HG02610 (cell line): ENCODE measurements at regions not wholly inside any gene's neighbourhood (a gene's known extent, or its start where the extent isn't known, plus 50 kb on each side); places are given as distances from the start of the nearest gene placed in this dataset.
"Not testable (repeated sequence)": the region's sequence is repeated elsewhere in the genome, so short reads cannot be mapped to it uniquely, and the experiment has no call there.

Source experiments
- ATAC-seq: cut with Tn5 transposase; IDR thresholded peaks from one replicate; pipeline ENCODE4 v1.9.1; 2021; ENCODE audit warnings: mild to moderate bottlenecking, moderate library complexity; ENCODE audit not compliant: unreplicated experiment

DNA sequence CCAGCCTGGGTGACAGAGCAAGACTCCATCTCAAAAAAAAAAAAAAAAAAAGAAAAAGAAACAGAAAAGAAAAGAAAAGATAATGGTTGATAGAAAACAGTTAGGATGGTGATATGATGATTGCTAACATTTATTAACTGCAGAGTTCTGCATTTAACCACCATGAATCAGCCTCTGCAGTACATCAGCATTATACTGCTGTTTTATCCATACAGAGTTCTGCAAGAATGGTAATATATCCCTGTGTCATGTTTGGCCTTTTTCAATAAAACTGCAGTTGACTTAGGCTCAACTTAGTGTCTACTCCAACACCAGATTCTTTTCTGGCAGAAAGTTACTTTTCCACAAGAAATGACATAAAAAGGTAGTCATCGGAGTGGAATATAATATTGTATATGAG, 62.6 kb downstream of the DUSP6 start:
- no peak for ATAC-seq

DNA sequence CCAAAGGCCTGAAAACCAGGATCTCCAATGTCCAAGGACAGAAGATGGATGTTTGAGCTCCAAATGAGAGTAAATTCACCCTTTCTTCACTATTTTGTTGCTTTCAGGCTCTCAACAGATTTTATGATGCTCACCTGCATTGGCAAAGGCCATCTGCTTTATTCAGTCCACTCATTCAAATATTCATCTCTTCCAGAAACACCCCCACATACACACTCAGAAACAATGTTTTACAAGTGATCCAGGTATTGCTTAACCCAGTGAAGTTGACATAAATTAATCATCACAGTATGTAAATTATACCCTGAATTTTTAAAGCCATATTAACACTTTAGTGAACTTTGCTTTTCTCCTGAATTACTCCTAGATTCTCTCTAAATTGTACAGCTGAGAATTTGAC, 63.3 kb downstream of the DUSP6 start:
- ATAC-seq, result no peak

DNA sequence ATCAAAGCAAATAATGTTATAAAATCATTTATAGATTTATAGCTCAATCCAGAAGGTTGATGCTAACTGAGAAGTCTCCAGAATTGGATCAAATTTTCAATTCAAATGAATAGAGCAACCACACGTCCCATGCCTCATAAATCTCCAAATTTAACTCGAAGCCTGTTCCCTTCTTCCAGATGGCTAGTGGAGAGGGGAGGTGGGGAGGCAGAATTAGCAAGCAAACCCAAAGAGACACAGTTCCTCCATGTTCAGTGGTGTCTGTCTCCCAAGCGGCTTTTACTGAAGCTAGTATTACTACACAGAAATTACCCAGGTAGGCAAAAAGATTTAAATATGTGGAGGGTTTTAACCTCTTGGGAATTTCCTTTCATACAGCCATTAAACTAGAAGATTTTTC, 65.8 kb downstream of the DUSP6 start:
- ATAC-seq, result no peak

DNA sequence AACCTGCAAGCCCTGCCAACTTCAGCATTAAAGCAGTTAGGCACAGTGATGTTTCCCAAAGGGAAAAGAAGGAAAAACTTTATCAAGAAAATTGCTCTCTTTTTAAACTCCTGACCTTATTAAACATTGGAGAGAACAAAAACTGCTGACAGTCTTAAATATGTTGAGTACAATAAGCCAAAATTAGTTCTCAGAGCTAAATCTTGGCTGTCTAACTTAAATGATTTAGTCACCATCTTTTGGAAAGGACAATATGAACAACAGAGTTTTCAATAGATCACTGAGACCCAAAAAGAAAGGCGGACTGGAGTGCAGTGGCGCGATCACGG, 70.8 kb downstream of the DUSP6 start:
- ATAC-seq, result no peak

DNA sequence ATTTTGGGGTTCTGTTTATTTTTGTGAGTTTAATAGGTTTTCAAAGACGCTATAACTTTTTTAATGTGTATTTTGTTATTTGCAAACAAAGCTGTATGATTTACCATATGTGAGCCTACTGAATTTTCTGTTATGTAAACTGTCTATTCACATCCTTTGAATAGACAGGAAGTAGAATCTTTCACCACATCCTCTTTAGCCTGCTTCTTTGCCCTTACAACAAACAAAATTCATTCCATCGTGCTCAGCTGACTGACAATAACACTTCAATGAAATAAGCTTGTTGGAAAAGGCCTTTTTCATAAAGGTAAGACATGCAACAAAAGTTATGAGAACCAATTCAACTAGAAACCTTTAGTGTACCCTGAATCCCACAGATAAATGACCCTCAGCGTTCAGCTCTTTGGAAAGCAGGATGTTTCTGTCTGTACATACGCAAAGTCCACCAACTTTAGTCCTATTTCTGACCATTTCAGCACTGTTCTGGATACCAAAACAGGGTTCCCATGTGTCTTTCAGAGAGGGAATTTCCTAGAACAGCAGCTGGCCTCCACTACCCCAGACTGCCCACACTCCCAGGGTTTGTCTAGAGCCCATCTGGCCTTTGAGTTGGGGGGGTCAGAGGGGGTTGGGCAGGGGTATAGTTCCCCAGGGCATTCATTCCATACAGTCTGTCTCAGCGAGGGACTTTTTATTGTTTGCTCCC, 71.3 kb downstream of the DUSP6 start:
- ATAC-seq, result no peak

DNA sequence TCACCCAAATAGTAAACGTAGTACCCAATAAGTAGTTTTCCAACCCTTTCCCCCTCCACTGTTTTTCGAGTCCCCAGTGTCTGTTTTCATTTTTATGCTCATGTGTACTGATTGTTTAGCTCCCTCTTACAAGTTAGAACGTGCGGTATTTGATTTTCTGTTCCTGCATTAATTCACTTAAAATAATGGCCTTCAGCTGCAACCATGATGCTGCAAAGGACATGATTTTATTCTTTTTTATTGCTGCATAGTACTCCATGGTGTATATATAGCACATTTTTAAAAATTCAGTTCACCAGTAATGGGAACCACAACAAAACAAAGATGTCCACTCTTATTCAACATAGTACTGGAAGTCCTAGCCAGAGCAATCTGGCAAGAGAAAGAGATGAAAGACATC, 72.8 kb downstream of the DUSP6 start:
- ATAC-seq, result no peak

DNA sequence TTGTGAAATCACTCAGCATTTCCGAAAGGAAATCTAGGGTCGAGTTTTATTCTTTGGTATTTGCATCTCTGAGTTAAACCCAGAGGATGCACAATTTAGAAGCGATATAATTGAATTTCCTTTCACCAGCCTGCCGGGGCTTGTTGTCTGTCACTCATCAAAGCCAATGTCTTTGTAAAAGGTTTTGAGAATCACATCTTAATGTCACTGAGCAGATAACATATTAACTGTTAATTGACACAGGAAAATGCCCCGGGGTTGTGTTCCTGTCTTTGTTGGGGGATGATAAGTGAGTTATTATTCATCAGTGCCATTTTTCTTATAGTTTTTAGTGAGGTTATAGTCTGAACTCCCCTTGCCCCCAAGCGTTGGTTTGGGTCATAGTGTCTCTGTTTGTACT, 73.4 kb downstream of the DUSP6 start:
- no peak for ATAC-seq

DNA sequence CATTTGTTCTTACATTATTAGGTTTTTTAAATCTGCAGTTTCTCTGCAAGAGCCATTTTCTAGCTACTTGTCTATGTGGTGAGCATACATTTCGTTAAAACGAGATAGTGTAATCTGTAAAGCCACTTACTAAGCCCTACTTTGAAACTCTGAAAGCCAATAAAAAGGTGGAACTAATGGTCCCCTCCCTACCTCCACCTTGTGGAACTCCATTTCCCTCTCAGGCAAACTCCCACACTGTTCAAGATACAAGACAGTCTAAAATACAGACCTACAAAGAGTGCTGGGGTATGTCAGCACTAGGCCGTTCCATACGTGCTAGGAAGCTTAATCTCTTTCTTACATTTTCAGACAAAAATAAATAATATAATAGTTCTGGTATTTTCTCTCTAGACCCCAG, 74.1 kb downstream of the DUSP6 start:
- ATAC-seq, result no peak

DNA sequence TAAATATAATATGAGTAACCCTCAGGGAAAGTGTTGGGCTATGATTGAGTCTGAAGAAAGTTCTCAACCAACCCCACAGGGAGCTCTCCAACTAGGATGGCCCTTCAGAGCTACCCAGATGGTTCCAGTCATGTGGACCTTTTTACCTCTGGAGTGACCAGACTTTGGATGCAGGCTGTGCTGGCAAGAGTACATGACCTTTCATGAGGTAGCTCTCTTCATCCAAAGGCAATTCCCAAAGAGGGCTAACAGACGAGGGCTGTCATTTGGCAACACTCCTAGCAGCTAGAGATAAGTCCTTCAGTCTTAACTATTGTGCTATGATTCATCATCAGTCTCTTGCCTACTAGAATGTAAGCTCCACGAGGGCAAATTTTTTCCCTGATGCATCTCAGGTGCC, 75.4 kb downstream of the DUSP6 start:
- ATAC-seq, result no peak

DNA sequence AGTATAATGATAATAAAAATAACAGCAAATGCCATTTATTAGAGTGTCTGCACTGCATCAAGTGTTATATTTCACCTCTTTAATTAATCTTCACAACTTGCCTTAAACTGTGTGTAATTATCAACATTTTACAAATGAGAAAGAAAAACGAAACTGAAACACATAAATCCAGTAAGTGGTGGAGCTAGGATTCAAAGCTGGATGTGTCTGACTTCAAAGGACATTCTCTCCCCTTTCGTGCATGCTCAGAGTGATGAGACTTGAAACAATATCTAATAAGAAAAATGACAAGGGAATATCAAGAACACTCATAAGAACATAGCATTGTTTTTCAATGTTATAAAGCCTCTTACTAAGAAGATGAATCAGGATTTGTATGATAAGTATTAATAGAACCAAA, 78.8 kb downstream of the DUSP6 start:
- ATAC-seq, result no peak

DNA sequence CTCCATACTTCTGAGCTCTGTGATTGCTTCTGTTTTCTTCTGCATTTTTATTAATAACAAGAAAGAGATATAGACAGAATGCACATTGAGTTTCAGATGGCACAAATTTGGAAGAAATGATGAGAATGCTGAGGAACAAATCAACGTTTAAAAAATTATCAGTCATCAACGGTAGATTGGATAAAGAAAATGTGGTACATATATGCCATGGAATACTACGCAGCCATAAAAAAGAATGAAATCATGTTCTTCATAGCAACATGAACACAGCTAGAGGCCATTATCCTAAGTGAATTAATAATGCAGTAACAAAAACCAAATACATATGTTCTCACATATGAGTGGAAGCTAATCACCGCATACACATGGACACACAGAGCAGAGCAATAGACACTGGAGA, 81.8 kb downstream of the DUSP6 start:
- no peak for ATAC-seq

DNA sequence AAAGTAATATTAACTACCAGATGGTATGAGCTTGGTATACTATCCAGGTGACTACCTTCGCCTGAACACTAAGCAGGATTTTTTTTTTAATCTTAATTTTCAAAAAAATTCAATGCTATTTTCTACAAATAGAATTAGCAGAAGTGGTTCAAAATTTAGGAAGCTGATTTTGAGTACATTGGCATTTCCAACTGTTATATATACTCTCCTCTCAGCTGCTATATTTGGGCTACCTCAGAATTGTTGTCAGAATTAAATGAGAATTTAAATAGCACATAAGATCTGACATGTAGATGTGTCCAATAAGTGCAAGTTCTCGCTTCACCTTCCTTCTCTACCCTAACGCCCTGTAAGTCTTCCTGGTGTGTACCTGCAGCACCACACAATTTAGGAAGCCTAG, 83.1 kb downstream of the DUSP6 start:
- no peak for ATAC-seq

DNA sequence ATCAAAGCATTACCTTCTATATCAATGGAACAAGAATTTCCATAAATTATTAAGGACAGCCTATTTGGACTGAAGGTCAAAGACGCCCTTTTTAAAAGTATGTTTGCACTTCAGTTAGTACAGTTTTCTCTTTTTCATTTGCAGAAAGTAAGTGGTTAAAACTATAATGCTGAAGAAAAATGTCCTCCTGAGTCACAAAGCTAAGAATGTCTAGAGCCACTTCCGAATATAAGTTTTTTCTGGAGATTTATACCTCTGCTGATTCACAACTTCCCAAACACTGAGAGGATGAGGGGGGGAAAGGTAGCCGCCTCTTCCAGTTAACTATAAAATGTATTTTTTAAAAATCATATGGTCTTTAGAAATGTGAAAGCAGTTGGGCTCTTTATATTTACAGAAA, 84.9 kb downstream of the DUSP6 start:
- no peak for ATAC-seq

DNA sequence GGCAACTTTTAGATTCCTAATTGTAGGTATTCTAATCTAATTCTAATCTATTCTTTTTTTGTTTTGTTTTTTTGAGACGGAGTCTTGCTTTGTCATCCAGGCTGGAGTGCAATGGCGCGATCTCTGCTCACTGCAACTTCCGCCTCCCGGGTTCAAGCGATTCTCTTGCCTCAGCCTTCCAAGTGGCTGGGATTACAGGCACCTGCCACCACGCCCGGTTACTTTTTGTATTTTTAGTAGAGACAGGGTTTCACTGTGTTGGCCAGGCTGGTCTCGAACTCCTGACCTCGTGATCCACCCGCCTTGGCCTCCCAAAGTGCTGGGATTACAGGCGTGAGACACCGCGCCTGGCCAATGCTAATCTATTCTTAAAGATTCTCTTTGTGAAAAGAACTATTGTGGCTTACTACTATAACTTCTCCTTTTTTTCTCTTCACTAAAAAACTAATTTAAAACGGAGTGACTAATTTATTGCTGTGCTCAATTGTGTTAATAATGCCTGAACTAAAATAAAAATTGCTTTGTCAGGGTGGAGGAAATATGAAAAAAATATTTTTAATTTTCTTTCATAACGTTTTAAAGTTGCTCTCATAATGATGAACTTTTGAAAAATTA, 85.6 kb downstream of the DUSP6 start:
- ATAC-seq, result not testable (repeated sequence)

DNA sequence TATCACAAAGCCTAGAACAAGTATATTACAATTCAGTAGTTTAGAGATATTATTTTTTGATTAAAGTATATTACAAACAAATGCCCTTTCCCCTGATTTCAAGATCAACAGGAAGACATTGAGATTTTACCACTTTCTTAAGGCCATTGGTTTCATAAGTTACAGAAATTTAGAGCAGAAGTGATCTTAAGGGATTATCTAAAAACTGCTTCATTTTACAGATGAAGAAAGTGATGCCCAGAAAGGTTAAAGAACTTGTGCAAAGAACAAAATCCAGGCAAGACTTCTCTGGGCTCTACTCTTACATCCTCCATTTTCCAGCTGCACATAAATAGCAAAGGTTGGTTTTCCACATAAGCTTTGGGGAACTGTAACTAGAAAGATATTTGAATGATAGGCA, 87.5 kb downstream of the DUSP6 start:
- ATAC-seq, result no peak

DNA sequence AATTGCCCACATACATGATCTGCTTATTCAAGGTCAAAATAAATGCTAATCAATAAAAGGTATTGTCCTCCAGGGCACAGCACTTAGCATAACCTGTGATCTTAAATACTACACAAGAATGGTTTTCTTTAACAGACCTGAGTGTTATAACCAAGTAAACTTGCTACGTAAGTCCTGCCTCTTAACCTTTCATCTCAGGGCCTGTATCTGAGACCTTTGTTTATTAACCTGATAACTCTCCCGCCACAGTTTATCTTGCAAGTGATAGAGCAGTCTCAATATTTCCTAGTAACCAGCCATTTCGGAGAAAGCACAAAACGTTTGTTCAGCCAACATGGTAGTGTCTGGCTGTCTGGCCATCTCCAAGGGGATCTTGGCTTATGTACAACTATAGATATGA, 88.4 kb downstream of the DUSP6 start:
- ATAC-seq, result no peak

DNA sequence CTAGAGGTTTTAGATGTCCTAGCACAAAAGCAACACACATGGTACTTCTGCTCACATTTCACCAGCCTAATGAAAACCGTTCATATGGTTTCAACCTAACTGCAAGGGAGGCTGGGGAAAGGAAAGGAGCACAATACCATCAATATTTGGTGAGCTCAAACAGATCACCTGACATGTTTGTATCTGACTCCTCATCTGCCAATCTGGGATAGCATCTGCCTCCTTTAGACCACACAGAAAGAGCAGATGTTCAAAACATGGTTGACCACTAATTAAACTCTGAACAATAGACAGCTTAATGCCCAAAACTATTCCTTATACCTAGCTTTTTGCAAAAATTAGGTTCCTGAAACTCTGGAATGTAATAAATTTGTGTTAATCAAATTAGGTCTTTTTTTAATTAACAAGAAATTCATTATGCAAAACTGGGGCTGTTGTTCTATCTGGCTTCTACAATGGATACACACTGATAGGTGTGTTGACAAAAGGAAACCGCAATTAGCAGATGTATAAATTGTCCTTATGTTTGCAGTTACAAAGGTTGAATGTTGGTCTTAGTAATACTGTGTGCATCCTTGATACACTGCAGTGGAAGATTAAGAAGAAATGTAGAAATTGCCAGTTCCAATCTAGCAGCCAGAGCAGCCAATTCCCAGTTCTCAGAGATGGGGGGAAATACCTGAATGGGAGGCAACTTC, 89.3 kb downstream of the DUSP6 start:
- no peak for ATAC-seq

DNA sequence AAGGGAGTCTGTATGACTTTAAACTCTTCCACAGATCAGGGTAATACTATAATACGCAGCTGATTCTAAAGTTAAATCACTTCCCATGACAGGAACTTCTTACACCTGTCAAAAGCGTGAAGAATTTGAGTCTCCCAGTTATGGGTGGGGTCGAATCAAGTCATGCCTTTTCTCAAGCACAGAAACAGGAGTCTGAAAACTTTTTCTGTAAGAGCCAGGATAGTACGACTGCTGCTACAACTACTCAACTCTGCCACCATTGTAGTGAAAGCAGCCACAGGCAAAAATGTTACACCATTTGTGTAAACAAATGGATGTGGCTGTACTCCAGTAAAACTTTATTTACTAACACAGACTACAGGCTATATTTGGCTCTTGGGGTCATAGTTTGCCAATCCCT, 90.3 kb downstream of the DUSP6 start:
- ATAC-seq, result no peak

DNA sequence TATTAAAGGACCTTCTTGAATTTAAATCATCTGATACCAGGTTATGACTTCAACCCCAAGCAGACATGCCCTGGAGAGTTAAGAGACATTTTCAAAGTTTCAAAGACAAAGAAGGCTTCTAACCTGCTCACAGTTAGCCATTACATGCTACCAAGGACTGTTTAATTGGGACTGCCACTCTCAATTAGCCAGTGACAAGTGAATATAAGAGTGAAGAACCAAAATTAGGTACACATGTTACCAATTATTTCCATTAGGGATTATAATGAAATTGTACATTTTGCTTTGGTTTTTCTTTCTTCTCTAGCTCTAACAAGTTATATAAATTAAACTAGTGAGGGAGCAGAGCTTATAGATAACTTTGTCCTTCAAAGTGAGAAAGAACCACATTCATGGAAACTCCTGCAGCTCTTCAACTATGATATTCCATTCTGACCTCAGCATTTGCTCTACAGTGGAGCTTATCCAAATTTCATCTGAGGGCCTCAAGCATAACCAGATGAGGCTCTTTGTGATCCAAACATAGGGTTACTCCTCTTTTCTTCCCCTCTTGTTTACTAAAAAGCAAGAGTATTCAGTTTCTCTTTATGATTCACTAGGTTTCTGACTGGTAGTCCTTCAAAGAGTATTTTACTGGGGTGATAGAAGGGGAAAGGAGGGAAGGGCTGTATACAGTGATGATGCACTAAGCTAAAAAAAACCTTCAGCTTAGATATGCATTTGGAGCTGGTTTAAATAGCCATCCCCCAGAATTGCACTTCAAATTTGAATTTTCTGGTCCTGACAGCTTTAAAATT, 91.3 kb downstream of the DUSP6 start:
- ATAC-seq, result no peak

DNA sequence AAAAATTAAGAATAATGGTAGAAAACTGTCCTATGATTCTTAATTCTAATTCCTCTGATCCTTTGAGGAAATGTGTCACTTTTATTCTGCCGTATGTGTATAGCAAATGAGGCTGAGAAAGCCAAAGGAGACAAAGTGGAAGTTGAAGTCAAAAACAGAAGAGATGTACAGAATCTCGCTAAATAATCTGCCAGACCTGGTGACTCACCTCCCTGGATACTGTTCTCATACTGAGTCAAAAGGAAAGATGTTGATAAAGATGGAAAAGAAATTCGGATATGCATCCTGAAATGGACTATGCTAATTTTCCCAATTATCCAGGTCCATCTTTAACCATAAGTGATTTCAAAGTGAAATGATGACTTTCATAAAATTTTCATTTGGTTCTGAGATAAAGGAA, 92.5 kb downstream of the DUSP6 start:
- no peak for ATAC-seq

DNA sequence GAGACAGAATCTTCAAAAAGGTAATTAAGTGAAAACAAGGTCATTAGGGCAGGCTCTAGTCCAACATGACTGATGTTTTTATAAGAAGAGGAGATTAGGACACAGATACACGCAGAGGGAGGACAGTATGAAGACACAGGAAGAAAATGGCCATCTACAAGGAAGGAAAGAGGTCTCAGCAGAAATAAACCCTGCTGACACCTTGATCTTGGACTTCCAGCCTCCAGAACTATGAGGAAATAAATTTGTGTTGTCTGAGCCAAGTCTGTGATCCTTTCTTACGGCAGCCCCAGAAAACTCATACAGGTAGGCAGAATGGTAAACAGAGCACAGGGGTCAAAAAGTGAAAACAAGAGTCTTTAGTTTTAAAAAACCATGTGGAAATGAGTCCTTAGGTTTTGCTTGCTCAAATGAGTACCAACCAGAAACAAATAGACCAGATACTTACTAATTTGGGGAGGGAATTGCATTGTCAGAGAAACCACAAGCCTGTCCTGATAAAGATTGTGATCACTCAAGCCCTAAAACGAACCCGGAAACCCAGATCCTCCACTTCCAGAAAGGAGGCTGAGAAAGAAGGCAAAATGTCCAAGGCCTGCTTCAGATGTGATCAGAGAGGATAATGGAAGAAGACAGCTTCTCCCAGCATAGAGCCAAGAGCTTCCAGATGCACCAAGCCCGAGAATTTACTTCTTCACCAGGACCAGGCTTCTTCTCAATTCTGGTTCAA, 93.9 kb downstream of the DUSP6 start:
- no peak for ATAC-seq
